HepG2 (cell line): ENCODE measurements at regions not wholly inside any gene's neighbourhood (a gene's known extent, or its start where the extent isn't known, plus 50 kb on each side); places are given as distances from the start of the nearest gene placed in this dataset.

Source experiments
- ATAC-seq: fragments of 200-7000 bp; cut with Tn5 transposase; 3 replicates; pipeline ENCODE4 v1.9.1; 2020; ENCODE audit warnings: mild to moderate bottlenecking, moderate library complexity
- BruUV-seq: library from RNA; stranded (reverse); fragments of 400-500 nt; replicated peaks from 2 replicates; lab custom pipeline; 2021; lab: Mats Ljungman, UMichigan
- CTCF ChIA-PET: fragments of 300-600 bp; formaldehyde crosslinking; extraction: SDS; loops from one replicate; lab custom pipeline; 2021; ENCODE audit warnings: low total read pairs, inconsistent platforms, low intra/inter-chr PET ratio; lab: Yijun Ruan, JAX
- POLR2A ChIA-PET: fragments of 350-600 bp; sonication (Branson Sonifier 250); formaldehyde crosslinking; loops from one replicate; lab custom pipeline; 2020; ENCODE audit warnings: antibody characterized with exemption, inconsistent platforms; lab: Yijun Ruan, JAX
- DNase-seq: peaks from one replicate; pipeline ENCODE4 v3.0.0-alpha.2; 2015; ENCODE audit warnings: low spot score
- FAIRE-seq: peaks from 3 replicates; lab custom pipeline; 2011; peaks lifted over from hg19 to GRCh38; lab: Jason Lieb, UNC
- H2AFZ ChIP-seq: one replicate; pipeline ENCODE4 v1.6.1; 2011; ENCODE audit warnings: low read length, inconsistent platforms
- H3K27ac ChIP-seq: fragments of 300-600 bp; 3 replicates; pipeline ENCODE4 v1.8.0; 2011; ENCODE audit warnings: mixed run types, mild to moderate bottlenecking, mixed read lengths, low read length, inconsistent platforms; ENCODE audit not compliant: insufficient read depth; ENCODE audit errors: extremely low read length
- H3K27me3 ChIP-seq, 2 experiments: fragments of 200-600 bp in 1 of 2; 2 replicates in 1 of 2; 3 replicates in 1 of 2; pipeline versions ENCODE4 v1.6.0 to v1.8.0; 2011; ENCODE audit warnings: low read length in 2 of 2, mild to moderate bottlenecking in 2 of 2, moderate library complexity in 2 of 2, inconsistent platforms in 1 of 2; ENCODE audit not compliant: insufficient read depth in 2 of 2, control insufficient read depth in 1 of 2
- H3K36me3 ChIP-seq, 2 experiments: fragments of 200-600 bp in 1 of 2; replicated peaks in 1 of 2; 2 replicates in 1 of 2; 3 replicates in 1 of 2; pipeline versions ENCODE4 v1.5.1 to v1.8.0; 2011; ENCODE audit warnings: low read length in 2 of 2, inconsistent platforms in 1 of 2; ENCODE audit not compliant: insufficient read depth in 2 of 2, control insufficient read depth in 1 of 2
- H3K4me1 ChIP-seq: 2 replicates; pipeline ENCODE4 v1.5.1; 2012; ENCODE audit warnings: low read length, inconsistent platforms; ENCODE audit not compliant: insufficient read depth
- H3K4me2 ChIP-seq: 2 replicates; pipeline ENCODE4 v1.6.0; 2011; ENCODE audit warnings: low read depth, low read length, inconsistent platforms
- H3K4me3 ChIP-seq, 3 experiments: fragments of 200-600 bp in 1 of 3; sonication (generic), shearing (Covaris generic) in 1 of 3; replicated peaks in 1 of 3; 2 replicates each; pipeline ENCODE4 v1.5.1; 2011 to 2016; ENCODE audit warnings: low read length in 3 of 3, inconsistent platforms in 2 of 3, low read depth in 2 of 3, mild to moderate bottlenecking in 2 of 3, control low read depth in 1 of 3, mixed read lengths in 1 of 3; ENCODE audit not compliant: insufficient read depth in 1 of 3
- H3K79me2 ChIP-seq: one replicate; pipeline ENCODE4 v1.6.1; 2011; ENCODE audit warnings: low read length, inconsistent platforms; ENCODE audit not compliant: insufficient read depth
- H3K9ac ChIP-seq: 2 replicates; pipeline ENCODE4 v1.6.0; 2011; ENCODE audit warnings: mild to moderate bottlenecking, low read depth, low read length, inconsistent platforms; ENCODE audit not compliant: insufficient read depth
- H3K9me3 ChIP-seq: 2 replicates; pipeline ENCODE4 v1.5.1; 2012; ENCODE audit warnings: mild to moderate bottlenecking, low read length
- H4K20me1 ChIP-seq: 2 replicates; pipeline ENCODE4 v1.6.0; 2011; ENCODE audit warnings: inconsistent platforms, mild to moderate bottlenecking, low read length, moderate library complexity; ENCODE audit not compliant: insufficient read depth
- KAT8 ChIP-seq: IDR thresholded peaks from 2 replicates; pipeline ENCODE4 v1.6.1; 2016; ENCODE audit warnings: missing genetic modification reagents, missing compliant biosample characterization
- NFIB ChIP-seq: sonication (generic); formaldehyde crosslinking; IDR thresholded peaks from 2 replicates; pipeline ENCODE4 v1.9.0; 2021; ENCODE audit warnings: missing genetic modification reagents, mild to moderate bottlenecking, borderline replicate concordance
- POLR2G ChIP-seq: fragments of 200-400 bp; formaldehyde crosslinking; IDR thresholded peaks from 2 replicates; pipeline ENCODE4 v1.6.1; 2018; ENCODE audit warnings: mild to moderate bottlenecking, low read depth, low read length, moderate library complexity
- TBX3 ChIP-seq: fragments of 450-650 bp; IDR thresholded peaks from 2 replicates; pipeline ENCODE4 v1.6.1; 2017; ENCODE audit warnings: antibody characterized with exemption, mild to moderate bottlenecking, inconsistent platforms, borderline replicate concordance
- ZNF496 ChIP-seq: sonication (generic); formaldehyde crosslinking; IDR thresholded peaks from 2 replicates; pipeline ENCODE4 v1.8.1; 2023; ENCODE audit warnings: mild to moderate bottlenecking, moderate library complexity, missing genetic modification reagents; ENCODE audit not compliant: insufficient replicate concordance
- ZNF776 ChIP-seq: sonication (generic); formaldehyde crosslinking; IDR thresholded peaks from 2 replicates; pipeline ENCODE4 v1.4.0; 2020; ENCODE audit warnings: mild to moderate bottlenecking, missing genetic modification reagents
- ZNF780A ChIP-seq: sonication (generic); formaldehyde crosslinking; IDR thresholded peaks from 2 replicates; pipeline ENCODE4 v1.8.0; 2022; ENCODE audit warnings: mild to moderate bottlenecking, missing genetic modification reagents, moderate library complexity
- ZNF790 ChIP-seq: sonication (generic); formaldehyde crosslinking; IDR thresholded peaks from 2 replicates; pipeline ENCODE4 v1.8.0; 2022; ENCODE audit warnings: missing genetic modification reagents, mild to moderate bottlenecking, borderline replicate concordance
- ZSCAN9 ChIP-seq: IDR thresholded peaks from 2 replicates; pipeline ENCODE4 v1.6.1; 2016; ENCODE audit warnings: borderline replicate concordance
- WGBS: methylation state at CpG from one replicate; pipeline ENCODE4 v1.1.6; 2017; ENCODE audit warnings: low lambda C conversion rate; 5-methylcytosine and 5-hydroxymethylcytosine counted together
- in situ Hi-C: cut with HindIII; loops from 2 replicates; pipeline ENCODE4 v1.10.0; 2017; ENCODE audit warnings: low pct_unique_long_range_greater_than_20kb; ENCODE audit not compliant: extremely low pct_ligation_motif_present
- intact Hi-C: fragments of 100-400 bp; cut with micrococcal nuclease; formaldehyde crosslinking; loops from one replicate; pipeline ENCODE4 v1.10.0; 2022; ENCODE audit not compliant: unreplicated experiment
- TF ChIP-seq, protein P1 (sequence below): sonication (generic); formaldehyde crosslinking; IDR thresholded peaks from 2 replicates; pipeline ENCODE4 v1.9.0; 2021; ENCODE audit warnings: mild to moderate bottlenecking, missing genetic modification reagents
- TF ChIP-seq, protein P2 (sequence below): sonication (generic); formaldehyde crosslinking; IDR thresholded peaks from 2 replicates; pipeline ENCODE4 v1.5.1; 2020; ENCODE audit warnings: mild to moderate bottlenecking, missing genetic modification reagents, borderline replicate concordance
- TF ChIP-seq, protein P3 (sequence below): sonication (generic); formaldehyde crosslinking; IDR thresholded peaks from 2 replicates; pipeline ENCODE4 v1.8.1; 2023; ENCODE audit warnings: mild to moderate bottlenecking, missing genetic modification reagents, borderline replicate concordance

DNA sequence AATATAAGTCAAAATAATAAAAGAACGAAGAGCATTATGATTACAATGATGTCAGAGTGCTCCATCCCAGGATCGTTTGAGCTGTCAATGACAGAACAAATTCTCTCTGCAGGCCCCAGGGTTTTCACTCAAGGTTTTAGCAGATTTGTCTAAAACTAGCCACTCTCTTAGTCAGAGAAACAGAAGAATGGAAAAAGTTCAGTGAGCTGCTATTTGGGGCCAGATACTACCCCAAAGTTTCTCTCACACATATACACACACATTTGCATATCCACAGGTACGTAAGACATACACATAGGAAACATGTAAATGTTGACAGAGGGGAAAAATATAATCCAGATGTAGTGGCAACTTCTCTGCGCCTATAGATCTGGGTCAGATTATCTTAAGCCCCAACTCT, 76.3 kb upstream of the SEMA6A start (continued):
- TF ChIP-seq, protein P1, sequence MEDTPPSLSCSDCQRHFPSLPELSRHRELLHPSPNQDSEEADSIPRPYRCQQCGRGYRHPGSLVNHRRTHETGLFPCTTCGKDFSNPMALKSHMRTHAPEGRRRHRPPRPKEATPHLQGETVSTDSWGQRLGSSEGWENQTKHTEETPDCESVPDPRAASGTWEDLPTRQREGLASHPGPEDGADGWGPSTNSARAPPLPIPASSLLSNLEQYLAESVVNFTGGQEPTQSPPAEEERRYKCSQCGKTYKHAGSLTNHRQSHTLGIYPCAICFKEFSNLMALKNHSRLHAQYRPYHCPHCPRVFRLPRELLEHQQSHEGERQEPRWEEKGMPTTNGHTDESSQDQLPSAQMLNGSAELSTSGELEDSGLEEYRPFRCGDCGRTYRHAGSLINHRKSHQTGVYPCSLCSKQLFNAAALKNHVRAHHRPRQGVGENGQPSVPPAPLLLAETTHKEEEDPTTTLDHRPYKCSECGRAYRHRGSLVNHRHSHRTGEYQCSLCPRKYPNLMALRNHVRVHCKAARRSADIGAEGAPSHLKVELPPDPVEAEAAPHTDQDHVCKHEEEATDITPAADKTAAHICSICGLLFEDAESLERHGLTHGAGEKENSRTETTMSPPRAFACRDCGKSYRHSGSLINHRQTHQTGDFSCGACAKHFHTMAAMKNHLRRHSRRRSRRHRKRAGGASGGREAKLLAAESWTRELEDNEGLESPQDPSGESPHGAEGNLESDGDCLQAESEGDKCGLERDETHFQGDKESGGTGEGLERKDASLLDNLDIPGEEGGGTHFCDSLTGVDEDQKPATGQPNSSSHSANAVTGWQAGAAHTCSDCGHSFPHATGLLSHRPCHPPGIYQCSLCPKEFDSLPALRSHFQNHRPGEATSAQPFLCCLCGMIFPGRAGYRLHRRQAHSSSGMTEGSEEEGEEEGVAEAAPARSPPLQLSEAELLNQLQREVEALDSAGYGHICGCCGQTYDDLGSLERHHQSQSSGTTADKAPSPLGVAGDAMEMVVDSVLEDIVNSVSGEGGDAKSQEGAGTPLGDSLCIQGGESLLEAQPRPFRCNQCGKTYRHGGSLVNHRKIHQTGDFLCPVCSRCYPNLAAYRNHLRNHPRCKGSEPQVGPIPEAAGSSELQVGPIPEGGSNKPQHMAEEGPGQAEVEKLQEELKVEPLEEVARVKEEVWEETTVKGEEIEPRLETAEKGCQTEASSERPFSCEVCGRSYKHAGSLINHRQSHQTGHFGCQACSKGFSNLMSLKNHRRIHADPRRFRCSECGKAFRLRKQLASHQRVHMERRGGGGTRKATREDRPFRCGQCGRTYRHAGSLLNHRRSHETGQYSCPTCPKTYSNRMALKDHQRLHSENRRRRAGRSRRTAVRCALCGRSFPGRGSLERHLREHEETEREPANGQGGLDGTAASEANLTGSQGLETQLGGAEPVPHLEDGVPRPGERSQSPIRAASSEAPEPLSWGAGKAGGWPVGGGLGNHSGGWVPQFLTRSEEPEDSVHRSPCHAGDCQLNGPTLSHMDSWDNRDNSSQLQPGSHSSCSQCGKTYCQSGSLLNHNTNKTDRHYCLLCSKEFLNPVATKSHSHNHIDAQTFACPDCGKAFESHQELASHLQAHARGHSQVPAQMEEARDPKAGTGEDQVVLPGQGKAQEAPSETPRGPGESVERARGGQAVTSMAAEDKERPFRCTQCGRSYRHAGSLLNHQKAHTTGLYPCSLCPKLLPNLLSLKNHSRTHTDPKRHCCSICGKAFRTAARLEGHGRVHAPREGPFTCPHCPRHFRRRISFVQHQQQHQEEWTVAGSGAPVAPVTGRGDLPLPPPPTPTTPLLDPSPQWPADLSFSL (CRISPR knock-in tag) = no peak
- no peak for TF ChIP-seq NFIB (CRISPR knock-in tag)

DNA sequence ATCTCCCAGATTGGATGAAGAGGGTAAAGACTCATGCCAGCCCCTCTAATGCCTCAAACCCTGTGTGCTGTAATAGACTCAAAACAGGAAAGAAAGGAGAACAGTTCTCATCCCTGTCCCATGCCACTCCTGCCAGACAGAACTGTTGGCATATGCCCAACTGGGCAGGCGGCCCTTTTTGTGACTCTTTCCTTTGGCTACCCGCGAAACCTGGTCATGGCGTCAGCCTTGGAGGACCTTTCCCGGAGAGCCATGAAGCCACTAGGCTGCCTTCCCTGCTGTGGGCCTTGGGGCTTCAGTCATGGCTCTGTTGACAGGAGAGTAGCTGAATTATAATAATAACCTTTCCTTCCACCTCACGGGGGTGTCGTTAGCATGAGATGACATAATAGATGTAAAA, 75.9 kb upstream of the SEMA6A start:
- FAIRE-seq = no peak
- no peak for DNase-seq
- POLR2A ChIA-PET = no interaction called here
- no peak for ATAC-seq
- Histone ChIP-seq H2AFZ (no peak overlapping the region), H3K4me1 (peaks cover 45% of the 10 kb centered on the region), H3K27ac (no peak overlapping the region), H3K36me3 (no peaks in the 10 kb centered on the region), H3K4me3 (no peak overlapping the region), H3K79me2 (no peaks in the 10 kb centered on the region), H3K9me3 (no peaks in the 10 kb centered on the region), H4K20me1 (no peaks in the 10 kb centered on the region), H3K9ac (no peak overlapping the region), H3K27me3 (no peaks in the 10 kb centered on the region), H3K4me2 (no peak overlapping the region)
- BruUV-seq = no TSS peak
- intact Hi-C loops = loop anchor here (10.0 kb wide), 3 partner anchors 114 to 294 kb away; no protein-coding TSS in a partner anchor
- in situ Hi-C loops = no loop called here
- CTCF ChIA-PET = no interaction called here
- 87% methylated on average over 7 of the region's 7 CpGs for WGBS
- TF ChIP-seq ZNF780A (CRISPR knock-in tag) = no peak
- TF ChIP-seq ZNF790 (CRISPR knock-in tag) = no peak
- TF ChIP-seq, protein P2, sequence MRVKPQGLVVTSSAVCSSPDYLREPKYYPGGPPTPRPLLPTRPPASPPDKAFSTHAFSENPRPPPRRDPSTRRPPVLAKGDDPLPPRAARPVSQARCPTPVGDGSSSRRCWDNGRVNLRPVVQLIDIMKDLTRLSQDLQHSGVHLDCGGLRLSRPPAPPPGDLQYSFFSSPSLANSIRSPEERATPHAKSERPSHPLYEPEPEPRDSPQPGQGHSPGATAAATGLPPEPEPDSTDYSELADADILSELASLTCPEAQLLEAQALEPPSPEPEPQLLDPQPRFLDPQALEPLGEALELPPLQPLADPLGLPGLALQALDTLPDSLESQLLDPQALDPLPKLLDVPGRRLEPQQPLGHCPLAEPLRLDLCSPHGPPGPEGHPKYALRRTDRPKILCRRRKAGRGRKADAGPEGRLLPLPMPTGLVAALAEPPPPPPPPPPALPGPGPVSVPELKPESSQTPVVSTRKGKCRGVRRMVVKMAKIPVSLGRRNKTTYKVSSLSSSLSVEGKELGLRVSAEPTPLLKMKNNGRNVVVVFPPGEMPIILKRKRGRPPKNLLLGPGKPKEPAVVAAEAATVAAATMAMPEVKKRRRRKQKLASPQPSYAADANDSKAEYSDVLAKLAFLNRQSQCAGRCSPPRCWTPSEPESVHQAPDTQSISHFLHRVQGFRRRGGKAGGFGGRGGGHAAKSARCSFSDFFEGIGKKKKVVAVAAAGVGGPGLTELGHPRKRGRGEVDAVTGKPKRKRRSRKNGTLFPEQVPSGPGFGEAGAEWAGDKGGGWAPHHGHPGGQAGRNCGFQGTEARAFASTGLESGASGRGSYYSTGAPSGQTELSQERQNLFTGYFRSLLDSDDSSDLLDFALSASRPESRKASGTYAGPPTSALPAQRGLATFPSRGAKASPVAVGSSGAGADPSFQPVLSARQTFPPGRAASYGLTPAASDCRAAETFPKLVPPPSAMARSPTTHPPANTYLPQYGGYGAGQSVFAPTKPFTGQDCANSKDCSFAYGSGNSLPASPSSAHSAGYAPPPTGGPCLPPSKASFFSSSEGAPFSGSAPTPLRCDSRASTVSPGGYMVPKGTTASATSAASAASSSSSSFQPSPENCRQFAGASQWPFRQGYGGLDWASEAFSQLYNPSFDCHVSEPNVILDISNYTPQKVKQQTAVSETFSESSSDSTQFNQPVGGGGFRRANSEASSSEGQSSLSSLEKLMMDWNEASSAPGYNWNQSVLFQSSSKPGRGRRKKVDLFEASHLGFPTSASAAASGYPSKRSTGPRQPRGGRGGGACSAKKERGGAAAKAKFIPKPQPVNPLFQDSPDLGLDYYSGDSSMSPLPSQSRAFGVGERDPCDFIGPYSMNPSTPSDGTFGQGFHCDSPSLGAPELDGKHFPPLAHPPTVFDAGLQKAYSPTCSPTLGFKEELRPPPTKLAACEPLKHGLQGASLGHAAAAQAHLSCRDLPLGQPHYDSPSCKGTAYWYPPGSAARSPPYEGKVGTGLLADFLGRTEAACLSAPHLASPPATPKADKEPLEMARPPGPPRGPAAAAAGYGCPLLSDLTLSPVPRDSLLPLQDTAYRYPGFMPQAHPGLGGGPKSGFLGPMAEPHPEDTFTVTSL (CRISPR knock-in tag) = no peak
- no peak for TF ChIP-seq POLR2G
- no peak for TF ChIP-seq ZSCAN9 (CRISPR knock-in tag)
- no peak for TF ChIP-seq KAT8 (CRISPR knock-in tag)
- TF ChIP-seq ZNF776 (CRISPR knock-in tag) = no peak
- no peak for TF ChIP-seq ZNF496
- TF ChIP-seq, protein P3, sequence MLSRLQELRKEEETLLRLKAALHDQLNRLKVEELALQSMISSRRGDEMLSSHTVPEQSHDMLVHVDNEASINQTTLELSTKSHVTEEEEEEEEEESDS (CRISPR knock-in tag) = no peak
- TF ChIP-seq TBX3 = no peak
